Glutamatergic neuron (in vitro differentiated cells): ENCODE measurements at regions not wholly inside any gene's neighbourhood (a gene's known extent, or its start where the extent isn't known, plus 50 kb on each side); places are given as distances from the start of the nearest gene placed in this dataset.

Experiments used
- DNase-seq: peaks from one replicate; pipeline ENCODE4 v3.0.0; 2022
- H3K27ac Mint-ChIP-seq: one replicate; pipeline ENCODE4 v1.8.0; 2020; ENCODE audit warnings: mild to moderate bottlenecking, mixed read lengths, inconsistent platforms; ENCODE audit not compliant: unreplicated experiment
- H3K27me3 Mint-ChIP-seq: one replicate; pipeline ENCODE4 v1.8.0; 2020; ENCODE audit warnings: mild to moderate bottlenecking, moderate library complexity, mixed read lengths, inconsistent platforms; ENCODE audit not compliant: unreplicated experiment
- H3K36me3 Mint-ChIP-seq: one replicate; pipeline ENCODE4 v1.8.0; 2020; ENCODE audit warnings: mild to moderate bottlenecking, mixed read lengths, inconsistent platforms; ENCODE audit not compliant: unreplicated experiment
- H3K4me1 Mint-ChIP-seq: one replicate; pipeline ENCODE4 v1.8.0; 2020; ENCODE audit warnings: mild to moderate bottlenecking, low read depth, mixed read lengths, inconsistent platforms; ENCODE audit not compliant: unreplicated experiment
- H3K4me3 Mint-ChIP-seq: one replicate; pipeline ENCODE4 v1.8.0; 2020; ENCODE audit warnings: mild to moderate bottlenecking, mixed read lengths, inconsistent platforms; ENCODE audit not compliant: unreplicated experiment
- H3K9me3 Mint-ChIP-seq: one replicate; pipeline ENCODE4 v1.8.0; 2020; ENCODE audit warnings: mild to moderate bottlenecking, moderate library complexity, mixed read lengths, inconsistent platforms; ENCODE audit not compliant: unreplicated experiment
- CTCF ChIP-seq: fragments of 200-600 bp; sonication (generic); IDR thresholded peaks from one replicate; pipeline ENCODE4 v1.5.0; 2021; ENCODE audit not compliant: partially characterized antibody, unreplicated experiment

GRCh38 chr2:149931486-149931885, 343.9 kb upstream of the MMADHC start:
- H3K27me3 Mint-ChIP-seq = no peaks in the 10 kb centered on the region
- no peak for DNase-seq
- no peak overlapping the region for H3K4me3 Mint-ChIP-seq
- TF ChIP-seq CTCF = no peak
- H3K27ac Mint-ChIP-seq = no peak overlapping the region
- no peaks in the 10 kb centered on the region for H3K36me3 Mint-ChIP-seq
- no peaks in the 10 kb centered on the region for H3K9me3 Mint-ChIP-seq
- no peaks in the 10 kb centered on the region for H3K4me1 Mint-ChIP-seq

- TF ChIP-seq CTCF = no peak
- no peak for DNase-seq
- Mint-ChIP-seq H3K36me3 (no peaks in the 10 kb centered on the region), H3K27ac (peak overlapping the region; percentile 28), H3K4me3 (no peak overlapping the region), H3K9me3 (no peaks in the 10 kb centered on the region), H3K27me3 (no peaks in the 10 kb centered on the region), H3K4me1 (no peaks in the 10 kb centered on the region)
Measured at GRCh38 chr2:149928011-149928410, 340.4 kb upstream of the MMADHC start.

GRCh38 chr2:149926149-149926548, 338.6 kb upstream of the MMADHC start:
- no peaks in the 10 kb centered on the region for H3K4me1 Mint-ChIP-seq

GRCh38 chr2:149924549-149925213, 337.1 kb upstream of the MMADHC start:
- H3K9me3 Mint-ChIP-seq = peaks cover 2% of the 10 kb centered on the region
- H3K4me3 Mint-ChIP-seq = no peak overlapping the region
- H3K27me3 Mint-ChIP-seq = no peaks in the 10 kb centered on the region
- TF ChIP-seq CTCF = no peak
- DNase-seq = no peak
- peaks cover 9% of the 10 kb centered on the region for H3K36me3 Mint-ChIP-seq
- H3K27ac Mint-ChIP-seq = no peak overlapping the region
- H3K4me1 Mint-ChIP-seq = no peaks in the 10 kb centered on the region

More at GRCh38 chr2:149926149-149926548, 338.6 kb upstream of the MMADHC start:
- DNase-seq = no peak
- H3K9me3 Mint-ChIP-seq = no peaks in the 10 kb centered on the region
- no peak overlapping the region for H3K27ac Mint-ChIP-seq
- H3K36me3 Mint-ChIP-seq = no peaks in the 10 kb centered on the region
- TF ChIP-seq CTCF = no peak
- no peaks in the 10 kb centered on the region for H3K27me3 Mint-ChIP-seq
- no peak overlapping the region for H3K4me3 Mint-ChIP-seq

- DNase-seq = no peak
- Mint-ChIP-seq H3K4me1 (no peaks in the 10 kb centered on the region), H3K36me3 (peaks cover 13% of the 10 kb centered on the region), H3K27me3 (no peaks in the 10 kb centered on the region), H3K4me3 (no peak overlapping the region), H3K9me3 (peaks cover 2% of the 10 kb centered on the region), H3K27ac (no peak overlapping the region)
- no peak for TF ChIP-seq CTCF
Measured at GRCh38 chr2:149924028-149924427, 336.5 kb upstream of the MMADHC start.
